ENCODE measurements at regions not wholly inside any gene's neighbourhood (a gene's known extent, or its start where the extent isn't known, plus 50 kb on each side); places are given as distances from the start of the nearest gene placed in this dataset.

GRCh38 chr16:88282564-88283395 lies 100.0 kb upstream of the ZNF469 start:
- Histone ChIP-seq H3K4me1 (ENCODE audit: insufficient read depth, low read length) (no peaks in the 10 kb centered on the region), H3K9ac (ENCODE audit: low read length) (no peak overlapping the region), H2AFZ (ENCODE audit: low read depth, low read length) (no peak overlapping the region), H3K27ac (ENCODE audit: low read depth, low read length) (no peak overlapping the region), H3K9me3 (ENCODE audit: insufficient read depth, low read depth, low read length) (peaks cover 28% of the 10 kb centered on the region), H3K36me3 (ENCODE audit: insufficient read depth, low read length) (no peaks in the 10 kb centered on the region), H3K4me2 (ENCODE audit: low read length) (no peak overlapping the region), H3K27me3 (ENCODE audit: insufficient read depth, low read length) (peaks cover 6% of the 10 kb centered on the region), H3K4me3 (ENCODE audit: insufficient read depth, low read depth, low read length) (no peak overlapping the region), H3K79me2 (ENCODE audit: insufficient read depth, low read length) (no peaks in the 10 kb centered on the region), H4K20me1 (ENCODE audit: insufficient read depth, low read length) (no peaks in the 10 kb centered on the region)
- no peak overlapping the region for H3K27ac Mint-ChIP-seq (ENCODE audit: unreplicated experiment)
- H3K4me3 Mint-ChIP-seq (ENCODE audit: unreplicated experiment), result no peak overlapping the region
- H3K4me1 Mint-ChIP-seq (ENCODE audit: low read depth, unreplicated experiment), result no peaks in the 10 kb centered on the region
- no peak for DNase-seq (ENCODE audit: low read depth)
- FAIRE-seq, result no peak
- TF ChIP-seq CTCF (IDR thresholded peaks at IDR 0.05; ENCODE audit: insufficient read depth, low read depth, low read length) (no peak), EZH2 (IDR thresholded peaks at IDR 0.05; ENCODE audit: insufficient read depth, low read length) (no peak)
- H3K27me3 Mint-ChIP-seq (ENCODE audit: low read depth, unreplicated experiment), result peaks cover 5% of the 10 kb centered on the region
- no peaks in the 10 kb centered on the region for H3K36me3 Mint-ChIP-seq (ENCODE audit: low read depth, unreplicated experiment)
- peaks cover 11% of the 10 kb centered on the region for H3K9me3 Mint-ChIP-seq (ENCODE audit: unreplicated experiment)

GRCh38 chr16:88283596-88283995 lies 99.2 kb upstream of the ZNF469 start:
- Mint-ChIP-seq H3K27ac (ENCODE audit: unreplicated experiment) (no peak overlapping the region), H3K36me3 (ENCODE audit: low read depth, unreplicated experiment) (no peaks in the 10 kb centered on the region), H3K4me1 (ENCODE audit: low read depth, unreplicated experiment) (no peaks in the 10 kb centered on the region), H3K27me3 (ENCODE audit: low read depth, unreplicated experiment) (peaks cover 5% of the 10 kb centered on the region), H3K4me3 (ENCODE audit: unreplicated experiment) (no peak overlapping the region), H3K9me3 (ENCODE audit: unreplicated experiment) (peaks cover 11% of the 10 kb centered on the region)
- H3K9me3 ChIP-seq (ENCODE audit: insufficient read depth, low read depth, low read length), result peaks cover 25% of the 10 kb centered on the region
- no peak overlapping the region for H3K4me3 ChIP-seq (ENCODE audit: insufficient read depth, low read depth, low read length)
- H3K9ac ChIP-seq (ENCODE audit: low read length), result no peak overlapping the region
- H4K20me1 ChIP-seq (ENCODE audit: insufficient read depth, low read length), result no peaks in the 10 kb centered on the region
- H3K36me3 ChIP-seq (ENCODE audit: insufficient read depth, low read length), result no peaks in the 10 kb centered on the region
- FAIRE-seq, result no peak
- H3K4me1 ChIP-seq (ENCODE audit: insufficient read depth, low read length), result no peaks in the 10 kb centered on the region
- no peak overlapping the region for H2AFZ ChIP-seq (ENCODE audit: low read depth, low read length)
- TF ChIP-seq EZH2 (IDR thresholded peaks at IDR 0.05; ENCODE audit: insufficient read depth, low read length) (no peak), CTCF (IDR thresholded peaks at IDR 0.05; ENCODE audit: insufficient read depth, low read depth, low read length) (no peak)
- no peak for DNase-seq (ENCODE audit: low read depth)
- H3K79me2 ChIP-seq (ENCODE audit: insufficient read depth, low read length), result no peaks in the 10 kb centered on the region
- peaks cover 6% of the 10 kb centered on the region for H3K27me3 ChIP-seq (ENCODE audit: insufficient read depth, low read length)
- H3K27ac ChIP-seq (ENCODE audit: low read depth, low read length), result no peak overlapping the region
- no peak overlapping the region for H3K4me2 ChIP-seq (ENCODE audit: low read length)

GRCh38 chr16:88284101-88284500 lies 98.7 kb upstream of the ZNF469 start:
- no peak for FAIRE-seq
- Mint-ChIP-seq H3K27ac (ENCODE audit: unreplicated experiment) (no peak overlapping the region), H3K36me3 (ENCODE audit: low read depth, unreplicated experiment) (no peaks in the 10 kb centered on the region), H3K4me3 (ENCODE audit: unreplicated experiment) (no peak overlapping the region), H3K9me3 (ENCODE audit: unreplicated experiment) (peaks cover 11% of the 10 kb centered on the region), H3K27me3 (ENCODE audit: low read depth, unreplicated experiment) (peaks cover 5% of the 10 kb centered on the region), H3K4me1 (ENCODE audit: low read depth, unreplicated experiment) (no peaks in the 10 kb centered on the region)
- Histone ChIP-seq H3K4me1 (ENCODE audit: insufficient read depth, low read length) (no peaks in the 10 kb centered on the region), H3K4me2 (ENCODE audit: low read length) (no peak overlapping the region), H3K4me3 (ENCODE audit: insufficient read depth, low read depth, low read length) (no peak overlapping the region), H3K36me3 (ENCODE audit: insufficient read depth, low read length) (no peaks in the 10 kb centered on the region), H3K9me3 (ENCODE audit: insufficient read depth, low read depth, low read length) (peaks cover 25% of the 10 kb centered on the region), H3K27me3 (ENCODE audit: insufficient read depth, low read length) (peaks cover 6% of the 10 kb centered on the region), H4K20me1 (ENCODE audit: insufficient read depth, low read length) (no peaks in the 10 kb centered on the region), H2AFZ (ENCODE audit: low read depth, low read length) (no peak overlapping the region), H3K27ac (ENCODE audit: low read depth, low read length) (no peak overlapping the region), H3K9ac (ENCODE audit: low read length) (no peak overlapping the region), H3K79me2 (ENCODE audit: insufficient read depth, low read length) (no peaks in the 10 kb centered on the region)
- DNase-seq (ENCODE audit: low read depth), result no peak
- TF ChIP-seq EZH2 (IDR thresholded peaks at IDR 0.05; ENCODE audit: insufficient read depth, low read length) (no peak), CTCF (IDR thresholded peaks at IDR 0.05; ENCODE audit: insufficient read depth, low read depth, low read length) (no peak)
